Ovary (tissue), 7 donors: ENCODE measurements at regions not wholly inside any gene's neighbourhood (a gene's known extent, or its start where the extent isn't known, plus 50 kb on each side); places are given as distances from the start of the nearest gene placed in this dataset.
"Not testable (repeated sequence)": the region's sequence is repeated elsewhere in the genome, so short reads cannot be mapped to it uniquely, and the experiment has no call there.

ENCODE experiments used
- DNase-seq, 5 donors: peaks; one replicate each; pipeline ENCODE4 v3.0.0-alpha.2; 2019 to 2020
- H3K27ac ChIP-seq, 2 donors: fragments of 200-600 bp; one replicate each; pipeline versions ENCODE4 v1.5.1 to v1.8.0; 2019 to 2022
- H3K27me3 ChIP-seq: fragments of 200-600 bp; one replicate; pipeline ENCODE4 v1.8.0; 2022
- H3K36me3 ChIP-seq: fragments of 200-600 bp; sonication (generic); one replicate; pipeline ENCODE4 v1.5.1; 2019
- H3K4me1 ChIP-seq: one replicate; pipeline ENCODE4 v1.8.1; 2013; ENCODE audit warnings: mild to moderate bottlenecking, moderate library complexity; ENCODE audit not compliant: insufficient read depth
- H3K4me3 ChIP-seq: fragments of 200-600 bp; sonication (generic); one replicate; pipeline ENCODE4 v1.5.1; 2017
- H3K9me3 ChIP-seq, 2 donors: fragments of 200-600 bp in 1 of 2; sonication (generic) in 1 of 2; one replicate each; pipeline versions ENCODE4 v1.5.1 to v1.8.1; 2013 to 2019; ENCODE audit warnings: mild to moderate bottlenecking in 1 of 2, moderate library complexity in 1 of 2
- EP300 ChIP-seq: sonication (generic); formaldehyde crosslinking; IDR thresholded peaks from one replicate; pipeline ENCODE4 v1.6.1; 2017; ENCODE audit warnings: antibody characterized with exemption
- POLR2A ChIP-seq: fragments of 450-650 bp; IDR thresholded peaks from one replicate; pipeline ENCODE4 v1.6.1; 2017; ENCODE audit warnings: antibody characterized with exemption, mild to moderate bottlenecking, moderate library complexity
- WGBS, 3 donors: extraction: QIAGEN DNeasy Blood & Tissue Kit in 1 of 3; methylation state at CpG; one replicate each; pipeline versions ENCODE4 v1.1.5 to v1.1.7; 2013 to 2017; 5-methylcytosine and 5-hydroxymethylcytosine counted together
- intact Hi-C, 4 donors: fragments of 100-400 bp; cut with DNase I; formaldehyde crosslinking; loops; one replicate each; pipeline versions ENCODE4 v1.11.0 to v1.15.1; 2022 to 2023
- TF ChIP-seq, protein P1 (sequence below), 3 donors: fragments of 450-650 bp in 2 of 3; fragments of 200-600 bp in 1 of 3; IDR thresholded peaks; one replicate each; pipeline versions ENCODE4 v1.5.1 to v1.8.0; 2016 to 2022; ENCODE audit warnings: antibody characterized with exemption in 3 of 3, mild to moderate bottlenecking in 1 of 3
- donor health status: DM: no; HTN: no; CAD: no; lungs with moderate emphysema.
- donor health status: DM: no; HTN: no; CAD: no.
- donor health status: Bipolar disorder and iron deficiency.
- donor health status: DM: no; HTN: no; CAD: no.
- donor health status: DM: yes; HTN: yes; CAD: no.

DNA sequence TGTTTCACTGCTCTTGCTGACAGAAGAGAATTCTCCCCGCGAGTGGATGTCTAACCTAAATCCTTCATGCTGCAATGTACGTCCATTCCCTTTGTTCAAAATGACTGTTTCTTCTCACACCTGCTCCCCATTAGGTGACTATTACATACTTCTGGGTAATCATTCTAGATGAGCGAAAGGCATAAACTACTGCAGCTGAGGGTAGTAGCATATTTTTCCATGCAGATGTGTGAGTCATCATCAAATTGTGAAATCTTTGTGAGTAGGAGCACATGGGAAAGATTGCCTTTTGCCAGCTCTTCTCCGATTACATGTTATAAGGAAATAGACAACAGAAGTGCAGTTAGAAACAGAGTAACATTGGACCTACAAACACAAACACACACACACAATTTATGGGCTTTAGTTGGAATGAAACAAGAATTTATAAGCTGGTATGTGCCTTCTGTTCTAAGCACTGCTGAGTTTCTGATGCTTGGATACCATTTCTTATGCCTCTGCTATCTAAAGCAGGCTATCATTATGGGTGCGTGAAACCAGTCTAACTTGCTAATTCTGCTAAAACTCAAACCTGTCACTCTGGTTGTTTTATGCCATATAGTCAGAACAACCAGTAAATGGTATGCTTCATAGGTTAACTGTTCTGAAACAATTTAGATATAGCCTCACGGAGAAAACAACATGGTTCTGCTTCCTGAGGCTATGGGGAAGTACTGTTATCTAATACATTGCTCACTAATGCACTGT is 346.9 kb upstream of the PSMD7 start:
- H3K9me3 ChIP-seq, result no peaks in the 10 kb centered on the region
- no peak for DNase-seq
- H3K27me3 ChIP-seq, result no peaks in the 10 kb centered on the region
- H3K4me3 ChIP-seq, result no peak overlapping the region
- 38 to 46% (median 43%) methylated on average over 7 of the region's 7 CpGs for WGBS, 3 donors
- no peaks in the 10 kb centered on the region for H3K36me3 ChIP-seq
- intact Hi-C loops, result no loop called here
- no peak overlapping the region for H3K27ac ChIP-seq
- peaks cover 5% of the 10 kb centered on the region for H3K4me1 ChIP-seq
- TF ChIP-seq, protein P1, sequence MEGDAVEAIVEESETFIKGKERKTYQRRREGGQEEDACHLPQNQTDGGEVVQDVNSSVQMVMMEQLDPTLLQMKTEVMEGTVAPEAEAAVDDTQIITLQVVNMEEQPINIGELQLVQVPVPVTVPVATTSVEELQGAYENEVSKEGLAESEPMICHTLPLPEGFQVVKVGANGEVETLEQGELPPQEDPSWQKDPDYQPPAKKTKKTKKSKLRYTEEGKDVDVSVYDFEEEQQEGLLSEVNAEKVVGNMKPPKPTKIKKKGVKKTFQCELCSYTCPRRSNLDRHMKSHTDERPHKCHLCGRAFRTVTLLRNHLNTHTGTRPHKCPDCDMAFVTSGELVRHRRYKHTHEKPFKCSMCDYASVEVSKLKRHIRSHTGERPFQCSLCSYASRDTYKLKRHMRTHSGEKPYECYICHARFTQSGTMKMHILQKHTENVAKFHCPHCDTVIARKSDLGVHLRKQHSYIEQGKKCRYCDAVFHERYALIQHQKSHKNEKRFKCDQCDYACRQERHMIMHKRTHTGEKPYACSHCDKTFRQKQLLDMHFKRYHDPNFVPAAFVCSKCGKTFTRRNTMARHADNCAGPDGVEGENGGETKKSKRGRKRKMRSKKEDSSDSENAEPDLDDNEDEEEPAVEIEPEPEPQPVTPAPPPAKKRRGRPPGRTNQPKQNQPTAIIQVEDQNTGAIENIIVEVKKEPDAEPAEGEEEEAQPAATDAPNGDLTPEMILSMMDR (IDR thresholded peaks at IDR 0.05), result no peak
- no peak for TF ChIP-seq POLR2A
- TF ChIP-seq EP300, result no peak

DNA sequence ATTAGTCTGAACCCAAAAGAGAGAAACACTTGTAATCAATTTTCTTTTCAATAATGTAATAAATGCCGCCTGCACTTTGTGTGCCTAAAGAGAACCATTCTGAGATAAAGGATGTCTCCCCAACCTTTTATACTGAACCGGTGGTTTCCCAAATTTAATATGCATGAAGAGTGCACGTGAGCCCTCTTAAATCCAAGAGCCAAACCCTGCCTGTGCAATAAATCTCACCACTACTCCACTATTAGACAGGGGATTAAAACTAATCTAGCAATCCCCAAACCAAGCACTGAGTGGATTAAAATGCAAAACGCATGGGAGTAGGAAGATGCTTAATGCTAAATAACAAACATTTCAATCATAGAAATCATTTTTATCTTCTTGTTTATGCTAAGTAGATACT is 351.0 kb upstream of the PSMD7 start:
- H3K27ac ChIP-seq, result no peak overlapping the region
- peaks cover 2% of the 10 kb centered on the region for H3K4me1 ChIP-seq
- intact Hi-C loops, result no loop called here
- no peaks in the 10 kb centered on the region for H3K27me3 ChIP-seq
- H3K36me3 ChIP-seq, result no peaks in the 10 kb centered on the region
- no peak overlapping the region for H3K4me3 ChIP-seq
- no peaks in the 10 kb centered on the region for H3K9me3 ChIP-seq
- DNase-seq, result no peak
- TF ChIP-seq, protein P1 (IDR thresholded peaks at IDR 0.05), result no peak
- TF ChIP-seq POLR2A, result no peak
- TF ChIP-seq EP300, result no peak
- 44 to 51% (median 48%) methylated on average over 4 of the region's 4 CpGs for WGBS, 3 donors

DNA sequence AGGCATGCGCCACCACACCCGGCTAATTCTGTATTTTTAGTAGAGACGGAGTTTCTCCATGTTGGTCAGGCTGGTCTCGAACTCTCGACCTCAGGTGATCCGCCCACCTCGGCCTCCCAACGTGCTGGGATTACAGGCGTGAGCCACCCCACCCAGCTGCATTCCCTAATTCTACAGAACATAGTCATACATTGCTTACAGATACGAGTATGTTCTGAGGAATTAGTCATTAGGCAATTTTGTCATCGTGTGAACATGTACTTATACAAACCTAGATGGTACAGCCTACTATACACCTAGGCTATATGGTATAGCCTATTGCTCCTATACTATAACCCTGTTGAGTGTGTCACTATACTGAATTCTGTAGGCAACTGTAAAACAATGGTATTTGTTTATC is 353.4 kb upstream of the PSMD7 start:
- DNase-seq, H3K36me3 ChIP-seq, H3K9me3 ChIP-seq, H3K27me3 ChIP-seq, H3K4me3 ChIP-seq, intact Hi-C loops, H3K4me1 ChIP-seq, H3K27ac ChIP-seq: not testable (repeated sequence)
- WGBS, 3 donors, result 91 to 93% (median 93%) methylated on average over 11 of the region's 11 CpGs

DNA sequence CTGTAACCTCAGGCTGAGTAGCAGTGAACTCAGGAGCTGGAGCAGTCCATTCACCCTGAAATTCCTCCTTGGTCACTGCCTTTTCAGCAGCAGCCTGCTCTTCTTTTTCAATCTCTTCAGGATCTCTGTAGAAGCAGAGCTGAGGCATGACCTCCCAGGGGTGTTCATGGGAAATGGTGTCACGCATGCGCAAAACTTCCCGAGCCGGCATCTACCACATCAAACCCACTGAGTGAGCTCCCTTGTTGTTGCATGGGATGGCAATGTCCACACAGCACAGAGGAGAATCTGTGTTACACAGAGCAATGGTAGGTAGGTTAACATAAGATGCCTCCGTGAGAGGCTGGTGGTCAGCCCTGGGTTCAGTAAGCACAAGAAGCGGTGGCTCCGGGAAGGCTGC is 355.8 kb upstream of the PSMD7 start:
- intact Hi-C loops, DNase-seq, H3K36me3 ChIP-seq, H3K4me1 ChIP-seq, H3K27me3 ChIP-seq, H3K4me3 ChIP-seq, H3K27ac ChIP-seq, H3K9me3 ChIP-seq: not testable (repeated sequence)
- 92 to 96% (median 94%) methylated on average over 7 of the region's 7 CpGs for WGBS, 3 donors

DNA sequence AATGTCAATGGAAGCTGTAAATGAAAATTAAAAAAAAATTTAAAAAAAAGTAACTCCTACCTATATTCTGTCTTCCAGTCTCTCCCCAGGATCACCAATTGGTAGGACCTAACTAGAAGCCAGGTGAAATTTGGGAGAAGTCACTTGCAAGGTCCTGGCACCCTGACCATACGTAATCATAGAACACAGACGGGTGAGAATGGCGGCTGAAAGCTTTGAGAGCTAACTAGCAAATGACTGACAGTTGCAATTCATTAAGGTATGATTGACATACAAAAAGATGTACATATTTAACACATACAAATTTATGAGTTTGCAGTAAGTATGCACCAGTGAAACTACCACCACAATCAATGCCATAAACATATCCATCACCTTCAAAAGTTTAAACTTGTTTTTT is 372.7 kb upstream of the PSMD7 start:
- Histone ChIP-seq H3K4me3 (no peak overlapping the region), H3K36me3 (no peaks in the 10 kb centered on the region), H3K27ac (no peak overlapping the region), H3K9me3 (no peaks in the 10 kb centered on the region), H3K27me3 (no peaks in the 10 kb centered on the region), H3K4me1 (no peaks in the 10 kb centered on the region)
- 87 to 91% (median 89%) methylated on average over 3 of the region's 3 CpGs for WGBS, 3 donors
- intact Hi-C loops, result no loop called here
- no peak for DNase-seq
- no peak for TF ChIP-seq POLR2A
- TF ChIP-seq, protein P1 (IDR thresholded peaks at IDR 0.05), result no peak
